Skeletal muscle tissue (tissue), 3 donors: ENCODE measurements at regions not wholly inside any gene's neighbourhood (a gene's known extent, or its start where the extent isn't known, plus 50 kb on each side); places are given as distances from the start of the nearest gene placed in this dataset.
"Not testable (repeated sequence)": the region's sequence is repeated elsewhere in the genome, so short reads cannot be mapped to it uniquely, and the experiment has no call there.

Experiments used
- H3K27ac ChIP-seq: one replicate; pipeline ENCODE4 v1.7.0; 2013; ENCODE audit warnings: mild to moderate bottlenecking, low read depth, low read length, inconsistent platforms
- H3K27me3 ChIP-seq, 3 donors: one replicate each; pipeline ENCODE4 v1.7.0; 2013; ENCODE audit warnings: low read length in 3 of 3; ENCODE audit not compliant: control insufficient read depth in 3 of 3, insufficient read depth in 3 of 3
- H3K36me3 ChIP-seq, 3 donors: one replicate each; pipeline ENCODE4 v1.7.0; 2013; ENCODE audit warnings: low read length in 3 of 3; ENCODE audit not compliant: control insufficient read depth in 3 of 3, insufficient read depth in 3 of 3
- H3K4me1 ChIP-seq, 3 donors: one replicate each; pipeline ENCODE4 v1.7.0; 2013; ENCODE audit warnings: low read length in 3 of 3, mild to moderate bottlenecking in 3 of 3; ENCODE audit not compliant: control insufficient read depth in 3 of 3, insufficient read depth in 3 of 3
- H3K4me3 ChIP-seq, 3 donors: one replicate each; pipeline ENCODE4 v1.7.0; 2013; ENCODE audit warnings: low read length in 3 of 3
- H3K9ac ChIP-seq, 3 donors: one replicate each; pipeline ENCODE4 v1.7.0; 2013; ENCODE audit warnings: low read length in 3 of 3, mild to moderate bottlenecking in 3 of 3, moderate library complexity in 2 of 3, low read depth in 1 of 3
- H3K9me3 ChIP-seq, 3 donors: one replicate each; pipeline ENCODE4 v1.7.0; 2013; ENCODE audit warnings: low read length in 3 of 3; ENCODE audit not compliant: control insufficient read depth in 3 of 3
- donor health status: Osteomylitis.

DNA sequence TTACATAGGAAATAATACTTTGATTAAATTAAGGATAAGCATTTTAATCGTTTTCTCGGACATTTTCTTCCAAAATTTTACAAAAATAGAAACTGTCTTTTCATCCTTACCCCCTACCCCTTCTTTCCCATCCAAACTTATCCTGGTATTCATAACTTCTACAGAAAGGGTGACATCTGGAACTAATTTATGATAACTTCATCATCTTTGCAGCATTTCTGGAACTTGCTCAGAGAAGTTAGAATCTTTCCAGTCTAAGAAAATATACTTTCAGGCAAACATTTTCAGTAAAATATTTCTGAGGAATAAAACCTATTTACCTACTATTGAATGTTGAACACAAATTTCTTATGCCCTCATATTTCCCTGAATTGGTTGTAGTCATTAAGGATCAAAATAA is 309.0 kb downstream of the MAN2A1 start:
- no peak overlapping the region for H3K9ac ChIP-seq
- H3K27me3 ChIP-seq, result no peaks in the 10 kb centered on the region
- H3K27ac ChIP-seq, result no peak overlapping the region
- no peak overlapping the region for H3K4me3 ChIP-seq
- H3K9me3 ChIP-seq, result no peaks in the 10 kb centered on the region
- no peaks in the 10 kb centered on the region for H3K36me3 ChIP-seq
- no peaks in the 10 kb centered on the region for H3K4me1 ChIP-seq

GRCh38 chr5:110001648-110002047 is 311.9 kb downstream of the MAN2A1 start:
- no peaks in the 10 kb centered on the region for H3K4me1 ChIP-seq
- H3K4me3 ChIP-seq, result no peak overlapping the region
- no peak overlapping the region for H3K9ac ChIP-seq
- H3K9me3 ChIP-seq, result no peaks in the 10 kb centered on the region
- no peak overlapping the region for H3K27ac ChIP-seq
- no peaks in the 10 kb centered on the region for H3K27me3 ChIP-seq
- no peaks in the 10 kb centered on the region for H3K36me3 ChIP-seq

GRCh38 chr5:110002652-110003051 is 312.9 kb downstream of the MAN2A1 start:
- no peaks in the 10 kb centered on the region for H3K27me3 ChIP-seq
- no peak overlapping the region for H3K27ac ChIP-seq
- H3K4me1 ChIP-seq, result no peaks in the 10 kb centered on the region
- H3K4me3 ChIP-seq, result no peak overlapping the region
- H3K36me3 ChIP-seq, result no peaks in the 10 kb centered on the region
- no peaks in the 10 kb centered on the region for H3K9me3 ChIP-seq
- H3K9ac ChIP-seq, result no peak overlapping the region

DNA sequence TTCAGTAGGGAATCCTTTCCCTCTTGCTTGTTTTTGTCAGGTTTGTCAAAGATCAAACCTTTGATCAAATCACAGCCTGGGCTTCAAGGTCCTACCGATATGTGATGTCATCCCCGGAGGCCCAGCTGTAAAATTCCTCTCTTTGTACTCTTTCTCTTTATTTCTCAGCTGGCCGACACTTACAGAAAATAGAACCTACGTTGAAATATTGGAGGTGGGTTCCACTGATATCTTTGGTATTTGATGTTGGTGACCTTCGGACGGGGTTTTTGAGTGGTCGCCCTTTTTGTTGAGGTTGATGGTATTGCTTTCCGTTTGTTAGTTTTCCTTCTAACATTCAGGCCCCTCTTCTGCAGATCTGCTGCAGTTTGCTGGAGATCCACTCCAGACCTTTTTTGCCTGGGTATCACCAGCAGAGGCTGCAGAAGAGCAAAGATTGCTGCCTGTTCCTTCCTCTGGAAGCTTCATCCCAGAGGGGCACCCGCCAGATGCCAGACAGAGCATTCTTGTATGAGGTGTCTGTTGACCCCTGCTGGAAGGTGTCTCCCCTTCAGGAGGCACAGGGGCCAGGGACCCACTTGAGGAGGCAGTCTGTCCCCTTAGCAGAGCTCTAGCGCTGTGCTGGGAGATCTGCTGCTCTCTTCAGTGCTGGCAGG is 316.3 kb downstream of the MAN2A1 start:
- H3K4me3 ChIP-seq, H3K27ac ChIP-seq, H3K4me1 ChIP-seq, H3K9me3 ChIP-seq, H3K9ac ChIP-seq, H3K27me3 ChIP-seq, H3K36me3 ChIP-seq: not testable (repeated sequence)

- Histone ChIP-seq H3K9me3 (no peaks in the 10 kb centered on the region), H3K27ac (no peak overlapping the region), H3K27me3 (no peaks in the 10 kb centered on the region), H3K36me3 (no peaks in the 10 kb centered on the region), H3K4me1 (no peaks in the 10 kb centered on the region), H3K9ac (no peak overlapping the region), H3K4me3 (no peak overlapping the region)
Measured at GRCh38 chr5:110007101-110007500, 317.4 kb downstream of the MAN2A1 start.

- H3K36me3 ChIP-seq, result no peaks in the 10 kb centered on the region
- H3K9ac ChIP-seq, result no peak overlapping the region
- no peaks in the 10 kb centered on the region for H3K27me3 ChIP-seq
- H3K27ac ChIP-seq, result no peak overlapping the region
- no peaks in the 10 kb centered on the region for H3K9me3 ChIP-seq
- no peak overlapping the region for H3K4me3 ChIP-seq
- H3K4me1 ChIP-seq, result no peaks in the 10 kb centered on the region
Measured at GRCh38 chr5:110008131-110008530, 318.4 kb downstream of the MAN2A1 start.

- Histone ChIP-seq H3K9ac (no peak overlapping the region), H3K4me3 (no peak overlapping the region), H3K4me1 (no peaks in the 10 kb centered on the region), H3K9me3 (no peaks in the 10 kb centered on the region), H3K27ac (no peak overlapping the region), H3K36me3 (no peaks in the 10 kb centered on the region), H3K27me3 (no peaks in the 10 kb centered on the region)
Measured at GRCh38 chr5:110012145-110012544, 322.4 kb downstream of the MAN2A1 start.

GRCh38 chr5:110013017-110013416 is 323.3 kb downstream of the MAN2A1 start:
- no peaks in the 10 kb centered on the region for H3K27me3 ChIP-seq
- H3K9ac ChIP-seq, result no peak overlapping the region
- no peaks in the 10 kb centered on the region for H3K36me3 ChIP-seq
- no peaks in the 10 kb centered on the region for H3K4me1 ChIP-seq
- no peak overlapping the region for H3K4me3 ChIP-seq
- H3K9me3 ChIP-seq, result no peaks in the 10 kb centered on the region
- no peak overlapping the region for H3K27ac ChIP-seq

GRCh38 chr5:110017854-110018253 is 328.1 kb downstream of the MAN2A1 start:
- Histone ChIP-seq H3K4me1 (no peaks in the 10 kb centered on the region), H3K27me3 (no peaks in the 10 kb centered on the region), H3K9me3 (no peaks in the 10 kb centered on the region), H3K36me3 (no peaks in the 10 kb centered on the region), H3K9ac (no peak overlapping the region), H3K27ac (no peak overlapping the region), H3K4me3 (no peak overlapping the region)

DNA sequence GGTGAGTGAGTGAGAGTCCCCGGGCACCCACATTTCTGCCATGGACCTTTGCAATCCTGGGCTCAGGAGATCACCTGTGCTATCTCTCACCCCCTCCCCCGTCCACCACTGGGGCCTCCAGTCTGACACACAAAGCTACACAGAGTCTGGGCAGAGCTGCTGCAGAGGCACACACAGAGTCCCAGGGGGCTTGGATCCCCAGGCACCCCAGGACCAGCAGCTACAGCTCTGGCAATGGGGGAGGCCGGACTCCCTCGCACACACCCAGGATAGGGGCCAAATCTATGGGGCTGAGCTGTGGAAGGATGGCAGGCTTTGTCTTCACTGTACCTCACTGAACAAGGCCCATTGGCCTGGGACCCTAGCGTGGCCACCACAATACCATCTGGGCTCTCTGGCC is 328.8 kb downstream of the MAN2A1 start:
- no peak overlapping the region for H3K27ac ChIP-seq
- H3K4me1 ChIP-seq, result no peaks in the 10 kb centered on the region
- H3K9me3 ChIP-seq, result no peaks in the 10 kb centered on the region
- H3K36me3 ChIP-seq, result no peaks in the 10 kb centered on the region
- no peaks in the 10 kb centered on the region for H3K27me3 ChIP-seq
- H3K9ac ChIP-seq, result no peak overlapping the region
- no peak overlapping the region for H3K4me3 ChIP-seq

- H3K4me1 ChIP-seq, result no peaks in the 10 kb centered on the region
- no peaks in the 10 kb centered on the region for H3K36me3 ChIP-seq
- no peaks in the 10 kb centered on the region for H3K27me3 ChIP-seq
- no peaks in the 10 kb centered on the region for H3K9me3 ChIP-seq
- H3K9ac ChIP-seq, result no peak overlapping the region
- H3K4me3 ChIP-seq, result no peak overlapping the region
- no peak overlapping the region for H3K27ac ChIP-seq
Measured at GRCh38 chr5:110019119-110019518, 329.4 kb downstream of the MAN2A1 start.
